ENCODE measurements at regions not wholly inside any gene's neighbourhood (a gene's known extent, or its start where the extent isn't known, plus 50 kb on each side); places are given as distances from the start of the nearest gene placed in this dataset.

GRCh38 chr3:168272343-168272985 lies 176.7 kb upstream of the GOLIM4 start:
- no peak for DNase-seq (ENCODE audit: extremely low read depth, low read depth, low spot score)

DNA sequence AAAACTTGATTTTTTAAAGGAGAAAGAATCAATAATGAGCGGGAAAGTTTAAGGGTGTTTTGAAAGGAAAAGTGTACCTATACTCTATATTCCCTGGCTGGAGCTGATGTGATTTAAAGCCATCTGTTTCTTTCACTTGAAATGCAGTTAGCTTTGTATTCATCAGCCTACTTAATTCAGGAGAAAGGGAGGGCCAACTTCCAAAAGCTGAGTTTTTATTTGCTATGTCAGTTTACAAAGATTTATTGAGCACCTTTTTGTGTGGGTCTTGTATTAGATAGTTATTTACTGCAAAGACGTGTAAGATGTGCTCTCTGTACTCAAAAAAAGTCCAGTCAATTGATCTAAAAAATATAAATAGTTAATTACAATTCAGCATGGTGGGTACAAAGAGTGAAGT lies 176.2 kb upstream of the GOLIM4 start:
- no peak for DNase-seq (ENCODE audit: extremely low read depth, low read depth, low spot score)

- no peak for DNase-seq (ENCODE audit: extremely low read depth, low read depth, low spot score)
These were observed 173.3 kb upstream of the GOLIM4 start for GRCh38 chr3:168269001-168269400.

DNA sequence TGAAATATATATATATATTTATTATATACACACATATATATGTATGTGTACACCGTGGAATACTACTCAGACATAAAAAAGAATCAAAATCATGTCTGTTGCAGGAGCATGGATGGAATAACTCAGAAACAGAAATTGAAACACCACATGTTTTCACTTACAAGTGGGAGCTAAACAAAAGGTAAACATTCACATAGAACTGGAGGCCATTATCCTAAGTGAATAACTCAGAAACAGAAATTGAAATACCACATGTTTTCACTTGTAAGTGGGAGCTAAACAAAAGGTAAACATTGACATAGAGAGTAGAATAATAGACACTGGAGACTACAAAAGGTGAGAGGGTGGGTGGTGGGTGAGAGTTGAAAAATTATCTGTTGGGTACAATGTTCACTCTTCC lies 171.5 kb upstream of the GOLIM4 start:
- no peak for DNase-seq (ENCODE audit: extremely low read depth, low read depth, low spot score)

DNA sequence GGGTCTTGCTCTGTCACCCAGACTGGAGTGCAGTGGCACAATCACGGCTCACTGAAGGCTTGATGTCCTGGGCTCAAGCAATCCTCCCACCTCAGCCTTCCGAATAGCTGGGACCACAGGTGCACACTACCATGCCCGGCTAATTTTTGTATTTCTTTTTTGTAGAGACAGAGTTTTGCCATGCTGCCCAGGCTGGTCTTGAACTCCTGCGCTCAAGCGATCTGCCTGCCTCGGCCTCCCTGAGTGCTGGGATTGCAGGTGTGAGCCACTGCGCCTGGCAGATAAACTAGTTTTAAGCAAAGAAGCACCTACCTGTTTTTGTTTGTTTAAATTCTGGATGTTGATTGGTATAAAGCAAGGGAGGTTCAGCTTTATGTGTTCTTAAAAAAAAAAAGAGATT lies 170.6 kb upstream of the GOLIM4 start:
- DNase-seq (ENCODE audit: extremely low read depth, low read depth, low spot score): no peak

DNA sequence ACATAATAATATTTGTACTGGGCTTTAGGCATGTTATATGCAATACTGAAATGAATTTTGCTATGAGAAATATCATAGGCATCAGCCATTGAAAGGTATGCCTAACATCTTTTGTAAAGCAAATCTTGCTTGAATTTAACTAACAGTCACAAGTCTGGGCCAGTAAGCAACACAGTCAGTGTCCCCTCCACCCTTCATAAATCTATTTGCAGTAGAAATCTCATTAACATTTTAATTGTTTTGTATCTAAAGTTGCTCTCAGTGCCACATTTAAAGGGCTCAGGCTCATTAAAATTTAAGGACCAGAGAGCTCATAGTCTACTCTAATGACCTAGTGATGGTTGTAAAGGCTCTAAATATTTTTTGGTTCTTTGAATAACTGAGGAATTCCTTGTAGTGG lies 167.2 kb upstream of the GOLIM4 start:
- DNase-seq (ENCODE audit: extremely low read depth, low read depth, low spot score): no peak

GRCh38 chr3:168260859-168261258 lies 165.1 kb upstream of the GOLIM4 start:
- no peak for DNase-seq (ENCODE audit: extremely low read depth, low read depth, low spot score)

- DNase-seq (ENCODE audit: extremely low read depth, low read depth, low spot score): no peak
These were observed 155.6 kb upstream of the GOLIM4 start for GRCh38 chr3:168251371-168251770.

- no peak for DNase-seq (ENCODE audit: extremely low read depth, low read depth, low spot score)
These were observed 154.7 kb upstream of the GOLIM4 start for GRCh38 chr3:168250415-168250861.

- no peak for DNase-seq (ENCODE audit: extremely low read depth, low read depth, low spot score)
These were observed 154.1 kb upstream of the GOLIM4 start for GRCh38 chr3:168249550-168250414.

DNA sequence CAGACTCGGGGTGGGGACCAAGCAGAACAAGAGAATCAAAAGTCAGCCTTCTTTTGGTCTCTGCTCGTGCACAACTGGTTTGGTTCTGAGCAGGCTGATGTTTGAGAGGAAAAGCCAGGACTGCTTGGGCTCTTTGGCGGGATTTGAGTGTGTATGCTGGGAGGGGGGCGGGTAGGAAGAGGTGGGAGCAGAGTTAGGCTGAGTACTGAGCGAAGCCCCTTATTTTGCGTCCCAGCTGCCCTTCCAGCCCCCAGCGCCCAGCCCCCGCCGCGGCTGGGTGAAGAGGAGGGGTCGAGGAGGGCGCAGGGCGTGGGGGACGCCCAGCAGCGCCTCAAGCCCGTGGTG lies 153.5 kb upstream of the GOLIM4 start:
- no peak for DNase-seq (ENCODE audit: extremely low read depth, low read depth, low spot score)

- DNase-seq (ENCODE audit: extremely low read depth, low read depth, low spot score): no peak
These were observed 152.9 kb upstream of the GOLIM4 start for GRCh38 chr3:168248383-168249204.

GRCh38 chr3:168241156-168241555 lies 145.4 kb upstream of the GOLIM4 start:
- no peak for DNase-seq (ENCODE audit: extremely low read depth, low read depth, low spot score)

GRCh38 chr3:168239287-168239686 lies 143.6 kb upstream of the GOLIM4 start:
- DNase-seq (ENCODE audit: extremely low read depth, low read depth, low spot score): no peak

- DNase-seq (ENCODE audit: extremely low read depth, low read depth, low spot score): no peak
These were observed 137.3 kb upstream of the GOLIM4 start for GRCh38 chr3:168233001-168233400.

GRCh38 chr3:168223085-168223484 lies 127.4 kb upstream of the GOLIM4 start:
- DNase-seq (ENCODE audit: extremely low read depth, low read depth, low spot score): no peak

DNA sequence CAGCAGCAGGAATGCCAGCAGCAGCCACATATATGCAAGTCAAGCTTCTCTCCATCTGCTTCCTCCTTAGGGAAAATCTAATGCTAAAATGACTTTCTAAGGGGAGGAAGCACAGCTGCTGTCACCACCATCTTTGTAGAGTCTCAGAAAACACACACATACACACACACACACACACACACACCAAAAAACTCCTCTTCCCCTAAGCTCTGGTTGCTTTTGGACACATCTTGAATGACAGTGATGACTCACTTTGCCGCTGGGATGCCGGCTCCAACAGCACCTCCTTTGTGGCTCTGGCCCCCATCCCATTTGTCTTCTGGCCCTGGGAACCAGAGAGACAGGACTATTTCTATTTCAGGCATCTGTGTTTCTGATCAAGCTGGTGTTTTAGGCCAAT lies 124.8 kb upstream of the GOLIM4 start:
- DNase-seq (ENCODE audit: extremely low read depth, low read depth, low spot score): no peak

GRCh38 chr3:168219530-168219929 lies 123.8 kb upstream of the GOLIM4 start:
- no peak for DNase-seq (ENCODE audit: extremely low read depth, low read depth, low spot score)

GRCh38 chr3:168218600-168218999 lies 122.9 kb upstream of the GOLIM4 start:
- DNase-seq (ENCODE audit: extremely low read depth, low read depth, low spot score): no peak

GRCh38 chr3:168216851-168217250 lies 121.1 kb upstream of the GOLIM4 start:
- DNase-seq (ENCODE audit: extremely low read depth, low read depth, low spot score): no peak

GRCh38 chr3:168213920-168214319 lies 118.2 kb upstream of the GOLIM4 start:
- no peak for DNase-seq (ENCODE audit: extremely low read depth, low read depth, low spot score)
